ENCODE measurements at regions not wholly inside any gene's neighbourhood (a gene's known extent, or its start where the extent isn't known, plus 50 kb on each side); places are given as distances from the start of the nearest gene placed in this dataset.

- no peak for TF ChIP-seq CTCF (conservative IDR thresholded peaks at IDR 0.05; ENCODE audit: low read depth in 2 of 2)
- no peak for TF ChIP-seq EZH2phosphoT487 (IDR thresholded peaks at IDR 0.05; ENCODE audit: unreplicated experiment)
- no peak for TF ChIP-seq STAT1 (IDR thresholded peaks at IDR 0.05; ENCODE audit: unreplicated experiment)
- no peak for TF ChIP-seq REST (IDR thresholded peaks at IDR 0.05; ENCODE audit: unreplicated experiment)
- no peak for TF ChIP-seq EZH2 (IDR thresholded peaks at IDR 0.05; ENCODE audit: low read depth, unreplicated experiment)
- no peak for TF ChIP-seq POLR2AphosphoS5 (IDR thresholded peaks at IDR 0.05; ENCODE audit: low read depth)
- TF ChIP-seq NANOG (IDR thresholded peaks at IDR 0.05; ENCODE audit: borderline replicate concordance): no peak
- TF ChIP-seq ZNF331 (CRISPR knock-in tag; IDR thresholded peaks at IDR 0.05; ENCODE audit: low read depth): no peak
Measured at GRCh38 chr3:82957079-82957478, 1195.6 kb upstream of the GBE1 start.
